ENCODE measurements at regions not wholly inside any gene's neighbourhood (a gene's known extent, or its start where the extent isn't known, plus 50 kb on each side); places are given as distances from the start of the nearest gene placed in this dataset.

GRCh38 chr21:35414056-35414455, 365.0 kb upstream of the RUNX1 start:
- no peak for DNase-seq

GRCh38 chr21:35412231-35412630, 363.1 kb upstream of the RUNX1 start:
- DNase-seq, result no peak

GRCh38 chr21:35411434-35411833, 362.3 kb upstream of the RUNX1 start:
- DNase-seq, result no peak

DNA sequence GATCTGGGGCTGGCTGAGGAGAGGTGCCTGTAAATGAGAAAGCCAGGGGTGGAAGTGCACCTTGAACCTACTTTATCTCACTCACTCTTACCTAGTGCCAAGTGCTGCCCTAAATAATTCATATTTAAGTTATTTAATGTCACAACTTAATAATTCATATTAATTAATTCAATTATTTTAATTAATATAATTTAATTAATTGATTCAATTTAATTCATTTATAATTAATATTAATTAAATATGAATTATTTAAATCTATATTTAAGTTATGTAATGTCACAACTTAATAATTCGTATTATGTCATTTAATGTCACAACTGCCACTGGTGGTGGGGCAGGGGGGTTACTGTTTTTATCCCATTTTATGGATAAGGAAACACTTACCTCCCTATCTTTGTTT, 361.6 kb upstream of the RUNX1 start:
- no peak for DNase-seq

- DNase-seq, result no peak
Observed at GRCh38 chr21:35410123-35410522, 361.0 kb upstream of the RUNX1 start.

DNA sequence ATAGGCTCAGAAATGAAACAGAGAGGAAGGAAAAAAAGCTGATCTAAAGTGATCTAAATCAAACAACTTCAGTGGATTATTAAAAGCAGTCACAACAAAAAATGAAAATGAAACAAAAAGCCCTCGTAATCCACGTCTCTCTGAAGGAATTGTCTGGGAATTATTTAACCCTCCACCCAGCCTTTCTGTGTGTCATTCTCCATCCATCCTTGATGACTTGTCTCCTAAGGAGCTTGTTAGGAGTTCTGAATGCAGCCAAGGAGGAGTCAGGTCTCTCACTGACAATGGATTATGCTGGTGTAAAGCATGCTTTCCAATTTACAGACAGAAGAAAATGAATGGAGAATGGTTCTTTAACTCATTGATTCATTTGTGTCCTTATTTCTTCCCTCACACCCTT, 359.3 kb upstream of the RUNX1 start:
- DNase-seq, result no peak

DNA sequence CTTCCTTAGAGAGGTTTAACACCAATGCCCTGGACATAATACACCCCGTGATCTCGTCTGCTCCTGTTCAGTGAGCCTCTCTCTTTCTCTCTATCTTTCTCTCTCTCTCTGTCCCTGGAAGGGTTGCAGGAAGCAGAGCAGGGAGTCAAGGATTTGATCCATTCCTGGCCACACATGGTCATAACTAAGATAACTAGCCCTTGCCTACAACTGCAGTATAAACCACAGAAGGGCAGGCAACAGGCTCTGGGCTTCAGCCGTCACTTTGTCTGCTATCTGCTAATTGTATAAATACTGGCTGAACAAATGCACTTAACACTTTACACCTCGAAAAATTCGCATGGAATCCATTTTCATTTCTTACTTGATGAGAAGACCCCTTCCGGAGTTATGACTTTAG, 357.5 kb upstream of the RUNX1 start:
- DNase-seq, result no peak

GRCh38 chr21:35405981-35406380, 356.9 kb upstream of the RUNX1 start:
- no peak for DNase-seq

DNA sequence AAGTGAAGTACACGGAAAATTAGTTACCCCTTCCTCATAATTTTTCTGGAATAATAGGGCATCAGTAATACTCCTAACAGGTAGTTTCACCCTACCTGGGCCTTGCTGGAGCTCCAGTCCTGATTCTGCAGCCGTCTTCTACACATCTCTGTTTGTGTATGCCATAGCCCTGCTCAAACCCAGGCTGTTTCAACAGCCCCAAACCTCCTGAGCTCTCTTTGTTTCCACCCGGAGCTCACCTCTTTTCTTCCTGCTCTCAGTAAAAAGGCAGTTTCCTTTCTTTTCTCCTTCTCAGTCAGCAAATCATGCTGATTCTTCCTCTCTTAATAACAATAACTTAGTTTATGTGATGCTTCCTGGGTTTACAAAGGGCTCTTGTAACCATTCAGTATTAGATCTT, 355.1 kb upstream of the RUNX1 start:
- no peak for DNase-seq

DNA sequence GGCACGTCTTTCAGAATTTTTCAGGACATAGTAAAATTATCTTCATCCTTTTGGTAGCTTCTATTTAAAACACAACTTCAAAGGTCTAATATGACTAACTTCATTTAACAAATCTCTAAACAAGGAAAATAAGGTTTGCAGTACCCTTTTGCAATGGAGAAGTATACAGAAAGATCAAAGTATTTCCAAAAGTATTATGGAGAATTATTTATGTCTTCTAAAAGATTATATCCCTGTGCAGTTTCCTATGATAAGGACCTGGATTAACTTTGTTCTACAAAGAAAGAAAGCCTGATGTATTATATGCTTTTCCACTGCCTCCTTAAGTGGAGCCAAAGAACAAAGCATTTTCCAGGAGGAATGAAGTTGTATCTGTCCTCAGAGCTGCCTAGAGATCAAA, 353.0 kb upstream of the RUNX1 start:
- DNase-seq, result no peak

GRCh38 chr21:35401476-35401875, 352.4 kb upstream of the RUNX1 start:
- no peak for DNase-seq

DNA sequence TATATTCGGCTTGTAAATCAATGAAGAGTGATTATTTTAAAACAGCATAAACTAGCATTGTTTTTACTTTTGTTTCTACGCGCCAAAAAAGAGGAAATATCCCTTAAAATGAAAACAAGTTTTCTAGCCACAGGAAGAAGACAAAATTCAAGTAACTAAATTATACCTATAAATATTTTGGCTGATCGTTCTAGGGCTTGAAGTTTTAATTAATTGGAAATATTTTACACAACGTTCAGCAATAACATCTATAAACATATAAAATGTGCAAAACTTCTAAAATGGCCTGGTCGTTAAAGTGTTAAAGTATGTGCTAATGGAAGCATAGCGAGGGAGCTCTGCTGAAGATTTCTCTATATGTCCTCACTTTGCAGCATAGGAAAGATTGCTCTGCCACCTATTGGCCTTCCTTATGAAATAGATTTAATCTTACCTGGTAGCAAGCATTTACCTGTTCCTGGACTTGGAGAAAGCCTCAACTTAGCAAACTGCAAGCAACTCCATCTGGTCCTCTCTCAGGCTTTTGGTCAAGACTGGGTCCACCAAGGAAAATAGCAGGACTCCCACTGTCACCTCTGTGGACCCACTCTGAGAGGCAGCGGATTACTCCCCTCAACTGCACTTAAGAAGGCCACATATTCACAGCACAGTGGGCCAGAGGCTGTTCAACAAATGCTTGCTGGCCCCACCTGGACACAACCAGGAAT, 351.3 kb upstream of the RUNX1 start:
- DNase-seq, result peak; percentile 16 to 71

GRCh38 chr21:35399706-35400105, 350.6 kb upstream of the RUNX1 start:
- no peak for DNase-seq

DNA sequence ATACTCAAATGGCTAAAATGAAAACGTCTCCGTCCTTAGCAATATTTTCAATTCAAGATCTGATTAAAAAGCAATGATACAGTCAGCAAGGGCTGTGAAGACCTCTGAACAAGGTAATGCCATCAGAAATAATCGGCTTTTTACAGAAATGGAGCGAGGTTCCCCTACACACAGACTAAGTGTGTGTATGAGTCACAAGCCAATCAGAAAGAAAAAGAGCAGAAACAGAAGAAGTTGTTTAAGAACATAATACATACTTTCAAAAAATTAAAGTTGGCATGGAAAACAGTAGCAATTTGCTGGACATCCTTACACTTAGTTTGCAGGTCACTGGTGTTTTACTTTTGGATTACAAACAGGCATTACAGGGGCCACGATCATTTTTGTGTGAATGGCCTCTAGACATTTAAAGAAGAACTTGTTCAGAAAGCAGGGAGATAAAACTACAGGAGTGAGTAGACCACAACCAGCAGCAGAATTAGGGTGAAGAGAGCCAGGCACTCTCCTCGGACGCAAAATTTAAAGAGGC, 350.0 kb upstream of the RUNX1 start:
- DNase-seq, result no peak

DNA sequence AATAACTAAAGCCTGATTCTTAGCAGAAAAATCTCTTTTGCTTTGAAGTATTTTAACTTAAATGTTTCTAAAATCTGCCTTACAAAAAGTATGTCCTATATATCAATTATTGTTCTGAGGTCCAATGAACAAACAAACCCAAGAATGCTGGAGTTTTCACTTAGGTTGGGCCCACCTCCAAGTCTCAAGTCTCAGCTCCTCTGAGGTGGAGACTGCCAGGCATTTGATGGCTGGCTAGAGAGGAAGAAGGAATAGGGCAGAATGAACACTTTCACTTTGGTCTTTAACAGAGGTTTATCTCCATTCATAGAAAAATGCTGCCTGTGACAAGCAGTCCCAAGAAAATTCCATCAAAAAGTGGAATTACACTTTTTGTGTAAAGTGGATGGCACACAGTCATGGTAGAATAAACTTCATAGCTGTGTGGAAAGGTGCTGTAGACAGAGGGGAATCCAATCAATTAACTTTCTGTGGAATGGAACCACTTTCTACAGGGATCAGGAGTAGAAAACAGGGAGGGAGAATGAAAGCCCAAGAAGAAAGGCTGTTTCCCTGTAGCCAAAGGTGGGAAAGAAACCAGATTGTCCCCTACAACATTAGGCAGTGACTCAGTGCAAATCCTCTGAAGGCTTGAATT, 349.4 kb upstream of the RUNX1 start:
- no peak for DNase-seq

DNA sequence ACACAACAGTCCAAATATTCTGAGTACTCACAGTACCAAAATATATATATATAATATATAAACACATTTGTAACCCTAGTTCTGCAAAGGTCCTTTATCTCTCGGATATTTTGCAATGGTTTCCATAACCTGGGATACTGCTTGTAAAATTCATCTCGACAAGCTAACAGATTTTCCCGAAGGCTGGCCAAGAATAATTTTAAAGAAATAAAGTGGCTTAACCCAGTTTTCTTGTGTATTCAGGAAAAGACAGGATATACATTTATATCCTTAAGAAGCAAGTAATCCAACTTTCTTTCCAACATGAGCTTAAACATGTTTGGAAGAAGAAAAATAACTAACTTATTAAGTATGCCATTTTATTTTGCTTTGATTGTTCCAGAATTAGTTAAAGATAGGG, 348.7 kb upstream of the RUNX1 start:
- DNase-seq, result no peak

DNA sequence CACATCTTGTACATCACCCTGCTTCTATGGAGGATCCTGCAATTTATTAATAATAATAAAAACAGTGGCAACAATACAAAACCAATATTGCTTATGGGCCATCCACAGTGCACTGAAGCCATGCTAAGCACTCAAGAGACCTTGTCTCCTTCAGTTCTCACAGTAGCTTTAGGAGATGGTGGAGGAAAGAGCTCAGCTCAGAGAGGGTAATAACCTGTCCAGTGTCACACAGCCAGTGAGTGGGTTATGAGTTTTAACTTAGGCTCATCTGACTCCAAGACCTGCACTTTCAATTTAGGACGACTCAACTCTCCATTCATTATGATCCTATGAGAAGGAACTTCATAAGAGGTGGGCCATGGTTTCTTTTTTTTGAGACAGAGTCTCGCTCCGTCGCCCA, 347.6 kb upstream of the RUNX1 start:
- no peak for DNase-seq

GRCh38 chr21:35395728-35396127, 346.6 kb upstream of the RUNX1 start:
- no peak for DNase-seq

DNA sequence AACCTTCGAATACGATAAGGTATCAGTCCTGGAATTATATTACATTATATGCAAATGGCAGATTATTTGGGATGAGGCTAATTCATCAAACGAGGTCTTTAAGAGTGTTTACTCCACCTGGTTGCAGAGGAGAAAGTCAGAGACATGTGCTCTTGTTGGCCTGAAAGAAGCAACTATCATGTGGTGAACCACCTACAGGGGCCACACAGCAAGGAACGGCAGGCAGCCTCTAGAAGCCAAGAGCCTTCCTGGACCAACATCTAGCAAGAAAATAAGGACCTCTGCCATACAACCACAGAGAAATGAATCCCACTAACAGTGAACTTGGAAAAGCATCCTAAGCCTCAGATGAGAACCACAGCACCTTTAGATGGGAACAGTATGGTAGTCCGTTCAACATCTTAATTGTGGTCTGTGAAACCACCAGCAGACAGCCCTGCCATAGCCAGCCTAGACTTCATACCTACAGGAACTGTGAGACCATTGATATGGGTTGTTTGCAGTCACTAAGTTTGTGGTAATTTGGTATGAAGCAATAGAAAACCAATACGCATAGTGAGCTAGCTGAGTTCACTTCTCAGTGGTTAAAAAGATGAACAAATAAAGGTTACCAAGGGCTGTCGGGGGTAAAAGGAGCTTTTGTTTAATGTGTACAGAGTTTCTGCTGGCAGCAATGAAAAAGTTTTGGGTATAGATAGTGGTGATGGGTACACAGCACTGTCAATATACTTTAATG, 345.7 kb upstream of the RUNX1 start:
- no peak for DNase-seq

GRCh38 chr21:35394049-35394448, 344.9 kb upstream of the RUNX1 start:
- DNase-seq, result no peak

- no peak for DNase-seq
Observed at GRCh38 chr21:35390013-35390776, 341.1 kb upstream of the RUNX1 start.

- DNase-seq, result no peak
Observed at GRCh38 chr21:35386491-35387079, 337.5 kb upstream of the RUNX1 start.

- DNase-seq, result no peak
Observed at GRCh38 chr21:35384375-35384774, 335.3 kb upstream of the RUNX1 start.
